Superior temporal gyrus (tissue), 1 donor: ENCODE measurements at regions not wholly inside any gene's neighbourhood (a gene's known extent, or its start where the extent isn't known, plus 50 kb on each side); places are given as distances from the start of the nearest gene placed in this dataset.
"Not testable (repeated sequence)": the region's sequence is repeated elsewhere in the genome, so short reads cannot be mapped to it uniquely, and the experiment has no call there.

Source experiments
- DNase-seq: peaks from one replicate; pipeline ENCODE4 v3.0.0-alpha.2; 2016; ENCODE audit errors: extremely low spot score

DNA sequence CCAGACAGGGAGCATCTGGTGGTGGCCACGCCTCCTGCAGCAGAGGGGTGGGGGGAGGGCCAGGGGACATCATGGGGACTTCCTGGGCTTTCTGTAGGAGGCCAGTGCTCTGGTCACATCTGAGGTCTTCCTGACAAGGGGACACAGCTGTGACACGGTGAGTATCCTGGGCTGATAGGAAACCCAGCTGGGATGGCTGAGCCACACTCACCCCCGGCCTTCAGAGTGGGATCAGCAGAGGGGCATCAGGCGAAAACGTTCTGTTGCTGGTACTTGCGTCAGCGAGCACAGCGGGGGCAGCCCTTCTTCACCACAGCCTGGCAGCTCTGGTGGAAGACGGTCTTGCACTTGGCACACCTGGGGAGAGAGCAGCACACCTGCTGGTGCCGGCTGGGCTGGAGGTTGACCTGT lies 122.9 kb upstream of the SMURF2 start:
- no peak for DNase-seq

GRCh38 chr17:64784353-64785010 lies 122.4 kb upstream of the SMURF2 start:
- no peak for DNase-seq

DNA sequence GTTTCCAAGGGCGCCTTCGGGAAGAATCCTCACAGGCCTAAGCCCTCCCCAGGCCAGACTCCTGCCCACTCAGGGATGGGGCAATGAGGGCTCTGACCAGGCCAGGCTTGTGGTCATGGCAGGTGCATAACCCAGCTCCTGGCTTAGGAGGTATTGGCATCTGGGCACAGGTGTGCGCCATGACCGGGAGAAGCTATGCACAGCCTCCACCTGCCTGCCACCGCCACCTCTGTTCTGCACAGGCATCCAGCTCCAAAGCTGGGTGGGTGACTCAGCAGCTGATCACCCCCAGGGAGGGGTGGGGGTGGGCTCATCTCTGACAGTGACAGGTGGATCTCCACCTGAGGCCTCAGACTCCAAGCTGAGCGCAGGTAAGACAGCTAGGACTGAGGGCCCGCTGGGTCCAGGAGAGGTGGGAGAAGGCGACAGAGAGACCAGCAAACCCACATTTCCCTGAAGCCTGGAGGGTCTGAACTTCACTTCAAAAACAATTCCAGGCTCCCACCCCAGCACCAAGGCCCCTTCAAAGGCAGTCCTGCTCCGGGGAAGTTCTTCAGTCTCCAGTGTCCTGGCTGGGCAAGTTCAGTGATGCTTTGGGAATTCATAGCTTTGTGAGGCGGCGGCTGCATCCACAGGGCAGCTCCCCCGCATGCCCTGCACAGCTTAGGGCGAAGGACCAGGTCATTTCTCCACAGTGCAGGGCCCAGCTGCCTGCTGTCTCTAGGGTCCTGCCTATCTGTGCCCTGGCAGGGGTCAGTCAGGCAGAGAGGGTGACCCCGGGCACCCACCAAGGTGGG lies 121.6 kb upstream of the SMURF2 start:
- no peak for DNase-seq

- no peak for DNase-seq
Measured at GRCh38 chr17:64783031-64783461, 120.9 kb upstream of the SMURF2 start.

- no peak for DNase-seq
Measured at GRCh38 chr17:64781810-64782555, 119.9 kb upstream of the SMURF2 start.

DNA sequence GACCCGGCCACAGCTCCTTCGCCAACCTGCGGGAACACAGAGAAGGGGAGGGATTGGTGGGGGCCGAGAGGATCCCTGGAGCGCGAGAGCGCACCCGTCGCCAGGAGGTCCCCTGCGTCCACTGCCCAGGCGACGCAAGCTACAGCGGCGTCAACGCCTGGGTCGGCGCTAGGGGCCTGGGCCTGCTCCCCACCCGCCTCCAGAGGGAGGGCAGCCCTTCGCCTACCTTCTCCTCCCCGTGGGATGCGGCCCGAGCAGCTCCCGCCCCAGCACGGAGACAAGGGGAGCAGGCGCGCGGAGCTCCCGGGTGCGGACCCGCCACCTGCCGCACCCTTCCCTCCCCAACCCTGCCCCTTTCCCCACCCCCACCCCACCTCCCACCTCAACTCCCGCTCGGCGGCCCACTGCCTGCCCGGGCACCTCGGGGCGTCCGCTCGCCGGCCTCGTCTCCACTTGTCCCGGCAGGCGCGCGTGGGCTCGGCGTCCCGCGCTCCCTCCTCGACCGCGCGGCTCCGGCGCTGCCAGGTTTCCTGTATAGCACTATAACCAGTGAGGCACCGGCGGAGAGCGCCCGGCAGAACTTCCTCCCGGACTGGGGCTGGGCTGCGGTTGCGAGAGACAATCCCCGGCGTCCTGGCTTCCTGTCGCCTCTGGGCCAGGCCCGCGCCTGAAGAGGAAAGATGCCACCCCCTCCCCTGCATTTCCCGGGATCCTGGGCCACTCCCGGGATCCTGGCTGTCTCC lies 119.1 kb upstream of the SMURF2 start:
- no peak for DNase-seq

- DNase-seq: no peak
Measured at GRCh38 chr17:64780096-64781013, 118.2 kb upstream of the SMURF2 start.

- DNase-seq: no peak
Measured at GRCh38 chr17:64779376-64780095, 117.4 kb upstream of the SMURF2 start.

GRCh38 chr17:64779098-64779375 lies 116.9 kb upstream of the SMURF2 start:
- DNase-seq: not testable (repeated sequence)

DNA sequence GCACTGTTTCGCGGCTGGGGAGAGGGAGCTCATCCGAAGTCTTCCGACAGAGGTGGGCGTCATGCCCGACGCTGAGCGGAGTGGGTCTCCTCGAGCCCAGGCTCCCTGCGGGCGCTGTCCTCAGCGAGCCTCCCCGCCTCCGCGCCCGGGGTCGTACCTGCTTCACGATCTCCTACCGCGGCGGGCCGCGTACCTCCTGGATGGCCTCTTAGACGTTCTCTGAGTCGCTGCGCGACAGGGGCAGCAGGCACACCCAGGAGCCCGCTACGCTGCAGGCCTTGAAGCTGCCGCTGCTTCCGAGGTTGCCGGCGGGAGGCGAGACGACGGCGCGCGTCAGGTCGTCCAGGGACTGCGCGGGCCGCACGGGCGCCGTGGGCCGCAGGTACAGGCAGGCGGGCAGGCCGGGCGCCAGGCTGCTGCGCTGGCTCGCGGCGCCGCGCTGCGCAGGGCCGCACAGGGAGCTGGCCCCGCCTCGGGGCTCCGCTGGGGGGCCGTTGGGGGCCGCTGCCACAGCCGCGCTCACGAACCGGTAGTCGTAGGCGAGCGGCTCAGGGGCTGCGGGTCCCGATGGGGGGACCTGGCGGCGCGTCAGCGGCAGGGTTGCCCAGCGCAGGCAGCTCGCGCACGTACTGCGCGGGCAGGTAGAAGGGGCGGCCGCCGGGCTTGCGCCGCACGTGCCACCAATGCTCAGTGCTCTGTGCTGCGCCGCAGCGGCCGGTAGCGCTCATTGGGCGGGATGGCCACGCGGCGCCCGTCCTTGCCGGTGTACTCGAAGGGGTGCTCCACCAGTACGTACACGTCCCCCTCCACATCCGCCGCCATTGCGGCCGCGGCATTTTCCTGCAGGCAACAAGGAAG lies 116.4 kb upstream of the SMURF2 start:
- no peak for DNase-seq

DNA sequence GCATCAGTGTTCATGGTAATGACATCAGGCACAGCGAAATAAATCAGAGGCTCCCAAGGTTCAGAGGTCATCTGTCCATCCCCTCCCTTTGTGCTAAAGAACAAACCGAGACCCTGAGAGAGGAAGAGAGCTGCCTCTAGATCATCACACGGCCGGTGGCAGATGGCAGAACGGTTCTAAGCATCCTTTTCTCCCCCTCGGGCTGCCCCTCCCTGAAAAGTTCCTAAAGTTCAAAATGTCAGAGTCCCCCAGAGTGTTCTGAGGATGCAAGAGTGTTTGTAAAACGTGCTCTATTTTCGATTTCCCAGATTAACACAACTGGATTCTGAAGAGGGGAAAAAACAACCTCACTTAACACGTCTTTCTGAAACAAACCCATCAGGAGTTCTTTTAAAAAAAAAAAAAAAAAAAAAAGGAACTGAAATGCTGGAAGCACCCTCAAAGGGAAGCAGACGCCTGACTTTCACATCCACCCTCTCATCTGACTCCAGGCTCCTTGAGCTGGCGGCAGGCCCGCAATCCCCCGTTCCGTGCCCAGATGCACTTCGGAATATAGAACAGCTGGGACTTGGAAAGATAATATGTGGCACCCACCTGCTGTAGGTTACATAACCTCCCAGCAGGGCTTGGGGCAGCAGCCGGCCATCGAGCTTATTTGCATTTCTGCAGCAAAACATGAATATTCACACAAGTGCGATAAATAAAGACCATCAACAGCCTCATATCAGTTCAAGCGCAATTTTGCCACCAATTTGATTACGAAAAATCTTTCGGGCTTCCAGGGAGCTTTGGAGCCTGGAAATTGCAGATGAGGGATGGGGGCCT lies 115.5 kb upstream of the SMURF2 start:
- DNase-seq: peak; percentile 62

DNA sequence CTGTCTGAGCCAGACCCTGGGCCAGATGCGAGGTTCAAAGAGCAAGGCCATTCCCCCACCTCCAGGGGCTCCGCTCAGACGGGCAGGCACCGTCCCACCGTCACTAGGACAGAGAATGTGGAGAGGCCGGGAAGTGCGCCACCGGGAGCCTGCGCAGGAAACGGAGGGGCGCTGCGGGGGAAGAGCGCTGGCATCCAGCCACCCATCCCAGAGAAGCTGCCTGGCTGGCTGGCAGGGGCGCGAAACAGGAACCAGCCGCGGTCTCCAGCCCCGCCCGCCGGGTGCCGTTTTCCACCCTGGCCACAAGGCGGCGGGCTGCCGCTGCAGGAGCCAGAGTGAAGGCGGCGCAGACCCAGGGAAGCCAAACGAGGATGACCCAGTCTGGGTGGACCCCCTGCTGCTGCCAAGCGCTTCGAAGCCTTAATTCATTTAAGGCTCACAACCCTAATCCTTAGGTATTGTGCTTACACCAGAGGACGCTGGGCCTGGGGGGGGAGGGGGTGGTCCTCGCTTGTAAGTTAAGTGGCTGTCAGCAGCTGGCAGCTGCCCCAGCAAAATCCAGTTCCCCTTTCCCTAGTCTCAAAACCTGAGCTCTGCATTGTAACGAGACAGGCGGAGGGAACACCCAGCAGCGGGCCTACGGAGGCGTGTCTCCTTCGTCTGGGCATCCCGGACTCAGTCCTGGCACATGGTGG lies 114.8 kb upstream of the SMURF2 start:
- peak; percentile 75 for DNase-seq

- no peak for DNase-seq
Measured at GRCh38 chr17:64775701-64776570, 113.8 kb upstream of the SMURF2 start.

- DNase-seq: no peak
Measured at GRCh38 chr17:64774888-64775540, 112.9 kb upstream of the SMURF2 start.

DNA sequence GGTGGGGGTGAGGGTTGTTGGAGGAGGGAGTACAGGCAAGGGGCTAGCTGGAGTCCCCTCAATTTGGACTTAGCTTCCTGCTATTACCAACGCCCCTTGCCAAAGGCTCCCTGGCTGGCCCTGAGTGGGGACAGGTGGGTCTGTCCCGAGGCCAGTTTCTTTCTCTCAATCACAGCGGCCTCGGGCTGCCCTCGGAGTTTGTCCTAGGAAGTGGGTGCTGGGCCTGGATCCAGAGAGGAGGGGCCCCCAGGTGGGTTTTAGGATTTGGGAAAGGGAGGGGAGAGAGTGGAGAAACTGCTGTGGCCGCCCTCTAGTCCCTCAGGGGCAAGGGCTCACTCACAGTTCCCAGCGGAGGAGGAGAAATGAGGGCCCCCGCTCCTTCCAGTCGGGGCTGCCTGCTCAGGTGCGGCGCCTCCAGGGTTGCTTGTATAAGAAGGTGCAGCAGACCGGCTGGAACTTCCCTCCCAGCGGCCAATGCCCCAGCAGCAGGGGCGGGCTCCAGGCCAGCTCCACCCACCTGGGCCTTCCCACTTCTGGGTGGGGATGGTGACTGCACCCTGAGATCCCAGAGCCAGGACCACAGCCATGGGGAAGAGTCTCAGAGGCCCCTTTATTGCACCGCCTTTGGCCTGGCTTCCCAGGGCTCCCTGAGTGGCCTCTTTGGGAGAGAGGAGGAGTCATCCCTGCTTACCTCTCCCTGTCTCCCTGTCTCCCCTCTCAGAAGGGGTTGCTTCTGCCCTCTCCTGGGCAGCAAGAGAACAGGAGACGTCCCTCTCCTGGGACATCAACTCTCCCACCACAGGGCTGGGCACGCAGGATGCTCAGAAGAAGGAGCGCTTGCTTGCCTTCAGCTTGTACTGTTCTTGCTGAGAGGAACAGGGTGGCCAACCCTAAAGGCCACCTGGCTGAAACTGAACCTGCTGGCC lies 112.0 kb upstream of the SMURF2 start:
- no peak for DNase-seq
